ENCODE measurements at regions not wholly inside any gene's neighbourhood (a gene's known extent, or its start where the extent isn't known, plus 50 kb on each side); places are given as distances from the start of the nearest gene placed in this dataset.
"Not testable (repeated sequence)": the region's sequence is repeated elsewhere in the genome, so short reads cannot be mapped to it uniquely, and the experiment has no call there.

DNA sequence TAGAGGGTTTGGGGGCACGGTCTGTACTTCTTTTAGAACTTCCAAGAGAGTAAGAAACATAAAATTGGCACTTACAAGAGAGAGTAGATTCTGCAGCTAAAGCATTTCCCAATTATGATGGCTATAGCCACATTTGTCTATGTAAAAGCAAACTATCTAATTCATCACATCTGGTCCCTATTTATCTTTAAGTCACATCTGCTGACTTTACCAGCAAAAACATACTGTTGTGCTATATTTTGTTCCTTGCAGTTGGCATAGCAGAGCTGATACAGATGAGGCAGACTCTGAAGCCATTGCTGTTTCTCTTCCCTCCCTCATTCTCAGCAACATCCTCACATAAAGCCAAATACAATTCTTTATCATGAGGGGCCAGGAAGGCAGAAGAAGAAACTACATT, 1533.5 kb upstream of the RAG2 start:
- TF ChIP-seq CTCF (IDR thresholded peaks at IDR 0.05; ENCODE audit: insufficient read depth, missing control alignments): no peak
- FAIRE-seq (no peak), DNase-seq (ENCODE audit: insufficient read length, low spot score) (no peak)

- FAIRE-seq: no peak
- TF ChIP-seq CTCF (IDR thresholded peaks at IDR 0.05; ENCODE audit: insufficient read depth, missing control alignments): no peak
- DNase-seq (ENCODE audit: insufficient read length, low spot score): no peak
Observed at GRCh38 chr11:38130976-38131375, 1532.9 kb upstream of the RAG2 start.

GRCh38 chr11:38130514-38130913, 1532.5 kb upstream of the RAG2 start:
- FAIRE-seq (no peak), DNase-seq (ENCODE audit: insufficient read length, low spot score) (no peak)
- TF ChIP-seq CTCF (IDR thresholded peaks at IDR 0.05; ENCODE audit: insufficient read depth, missing control alignments): no peak

- DNase-seq (ENCODE audit: insufficient read length, low spot score) (no peak), FAIRE-seq (no peak)
- TF ChIP-seq CTCF (IDR thresholded peaks at IDR 0.05; ENCODE audit: insufficient read depth, missing control alignments): no peak
Observed at GRCh38 chr11:38123673-38124072, 1525.6 kb upstream of the RAG2 start.

DNA sequence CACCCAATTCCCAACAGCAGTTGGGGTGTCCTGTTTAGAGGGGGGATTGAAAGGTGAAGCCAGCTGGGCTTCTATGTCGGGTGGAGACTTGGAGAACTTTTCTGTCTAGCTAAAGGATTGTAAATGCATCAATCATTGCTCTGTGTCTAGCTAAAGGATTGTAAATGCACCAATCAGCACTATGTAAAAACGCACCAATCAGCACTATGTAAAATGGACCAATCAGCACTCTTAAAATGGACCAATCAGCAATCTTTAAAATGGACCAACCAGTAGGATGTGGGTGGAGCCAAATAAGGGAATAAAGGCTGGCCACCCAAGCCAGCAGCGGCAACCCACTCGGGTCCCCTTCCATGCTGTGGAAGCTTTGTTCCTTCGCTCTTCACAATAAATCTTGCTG, 1518.6 kb upstream of the RAG2 start:
- FAIRE-seq; DNase-seq (ENCODE audit: insufficient read length, low spot score): not testable (repeated sequence)

DNA sequence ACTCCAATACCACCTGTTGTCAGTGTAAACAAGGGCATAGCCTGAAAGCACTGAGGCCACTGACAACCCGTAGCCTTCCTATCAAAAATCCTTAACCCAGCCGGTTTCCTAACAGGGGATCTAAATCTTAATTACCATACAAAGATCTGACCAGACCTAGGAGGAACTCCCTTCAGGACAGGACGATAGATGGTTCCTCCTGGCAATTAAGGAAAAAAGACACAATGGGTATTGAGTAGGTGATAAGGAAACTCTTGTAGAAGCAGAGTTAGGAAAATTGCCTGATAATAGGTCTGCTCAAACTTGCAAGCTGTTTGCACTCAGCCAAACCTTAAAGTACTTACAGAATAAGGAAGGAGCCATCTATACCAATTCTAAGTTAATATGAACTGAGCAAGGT, 1517.3 kb upstream of the RAG2 start:
- FAIRE-seq; DNase-seq (ENCODE audit: insufficient read length, low spot score): not testable (repeated sequence)

DNA sequence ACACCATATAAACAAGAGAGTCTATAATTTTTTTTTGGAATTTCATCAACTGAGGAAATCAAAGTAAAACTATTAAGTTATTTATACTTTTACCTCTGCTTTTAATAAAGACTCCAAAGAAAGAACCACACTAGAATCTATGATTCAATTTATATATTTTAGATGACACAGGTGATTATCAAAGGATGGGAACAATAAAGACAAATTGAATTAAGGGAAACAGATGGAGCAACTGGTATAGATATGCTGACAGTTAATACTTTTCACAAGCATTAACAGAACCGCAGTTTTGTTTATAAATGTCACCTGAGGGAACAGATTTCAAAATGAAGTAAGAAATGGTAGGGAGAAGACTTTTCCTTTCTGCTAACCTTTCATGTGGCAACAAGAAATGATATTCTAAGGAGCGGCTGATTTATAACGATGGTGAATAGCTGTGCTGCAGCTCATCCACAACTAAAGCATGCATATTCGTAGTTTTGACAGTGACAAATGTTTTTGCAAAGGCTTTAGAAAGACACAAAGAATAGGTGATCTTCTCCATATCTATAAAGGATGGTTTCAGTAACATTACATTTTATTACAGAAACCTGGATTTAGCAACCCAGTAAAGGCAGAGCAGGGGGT, 1502.9 kb upstream of the RAG2 start:
- no peak for TF ChIP-seq CTCF (IDR thresholded peaks at IDR 0.05; ENCODE audit: insufficient read depth, missing control alignments)

DNA sequence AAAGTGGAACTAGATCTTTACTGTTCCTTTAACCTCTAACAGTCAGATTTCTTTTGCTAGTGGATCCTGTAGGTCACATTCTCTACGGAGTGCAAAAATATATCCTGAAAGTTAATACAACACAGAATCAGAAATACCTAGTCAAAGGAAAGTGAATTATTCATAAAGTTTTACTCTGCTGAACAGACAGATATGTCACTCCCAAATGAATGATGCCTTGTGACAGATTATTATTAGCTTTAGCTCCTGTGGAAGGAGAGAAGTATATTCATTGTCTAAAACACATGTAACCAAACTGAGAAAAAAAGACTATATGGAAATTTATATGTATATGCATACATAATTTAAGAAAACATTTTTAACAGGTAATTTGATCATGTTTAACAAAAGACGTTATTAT, 1497.2 kb upstream of the RAG2 start:
- DNase-seq (ENCODE audit: insufficient read length, low spot score): no peak
- no peak for FAIRE-seq
- TF ChIP-seq CTCF (IDR thresholded peaks at IDR 0.05; ENCODE audit: insufficient read depth, missing control alignments): no peak

More for the DNA sequence above, 1502.9 kb upstream of the RAG2 start:
- DNase-seq (ENCODE audit: insufficient read length, low spot score) (no peak), FAIRE-seq (no peak)
